ENCODE measurements at regions not wholly inside any gene's neighbourhood (a gene's known extent, or its start where the extent isn't known, plus 50 kb on each side); places are given as distances from the start of the nearest gene placed in this dataset.
"Not testable (repeated sequence)": the region's sequence is repeated elsewhere in the genome, so short reads cannot be mapped to it uniquely, and the experiment has no call there.

DNA sequence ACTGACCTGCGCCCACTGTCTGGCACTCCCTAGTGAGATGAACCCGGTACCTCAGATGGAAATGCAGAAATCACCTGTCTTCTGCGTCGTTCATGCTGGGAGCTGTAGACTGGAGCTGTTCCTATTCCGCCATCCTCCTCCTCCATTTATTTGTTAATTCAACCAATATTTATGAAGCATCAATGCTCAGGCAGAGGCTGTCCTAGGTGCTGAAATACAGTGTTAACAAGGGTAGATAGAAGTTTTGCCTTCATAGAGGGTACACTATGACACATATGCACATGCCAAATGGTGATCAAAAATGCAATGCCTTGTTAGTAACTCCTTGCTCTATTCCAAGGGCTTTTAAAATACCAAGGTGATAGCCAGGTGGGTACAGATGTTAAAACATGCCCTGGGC is 166.0 kb upstream of the CCL2 start:
- in situ Hi-C loops (cut with MboI; ENCODE audit: low sequenced_read_pairs); ATAC-seq (ENCODE audit: low read depth); POLR2A ChIA-PET (ENCODE audit: unreplicated experiment); H3K9me1 ChIP-seq (ENCODE audit: insufficient read depth, low read length); H4K8ac ChIP-seq (ENCODE audit: low read depth in 2 of 2, low read length in 2 of 2); H4K20me1 ChIP-seq (ENCODE audit: insufficient read depth, low read length); H3K4me2 ChIP-seq (ENCODE audit: low read depth, low read length); H3K9ac ChIP-seq (ENCODE audit: low read depth, low read length); H3K27ac ChIP-seq (ENCODE audit: insufficient read depth, low read length); H2BK15ac ChIP-seq (ENCODE audit: low read depth, low read length); H3K56ac ChIP-seq (ENCODE audit: extremely low read depth, insufficient read depth, low read length); H2BK20ac ChIP-seq (ENCODE audit: low read depth, low read length); H3K4ac ChIP-seq (ENCODE audit: low read depth, low read length); H3K4me1 ChIP-seq (ENCODE audit: control insufficient read depth, insufficient read depth, low read length); H3K14ac ChIP-seq (replicated peaks; ENCODE audit: low read depth, low read length); BruUV-seq (replicated peaks); H4K5ac ChIP-seq (ENCODE audit: low read depth, low read length); H3K18ac ChIP-seq (ENCODE audit: low read depth, low read length); H2AK9ac ChIP-seq (replicated peaks; ENCODE audit: low read depth, low read length, poor library complexity); H3K23ac ChIP-seq (ENCODE audit: low read depth, low read length); H3K27me3 ChIP-seq (ENCODE audit: control insufficient read depth, insufficient read depth, low read length); H2BK120ac ChIP-seq (ENCODE audit: low read depth, low read length); DNase-seq; H3K9me3 ChIP-seq (ENCODE audit: control insufficient read depth, insufficient read depth, low read length); H4K91ac ChIP-seq (ENCODE audit: insufficient read depth, low read depth, low read length); H2BK5ac ChIP-seq (ENCODE audit: low read depth, low read length, poor library complexity, severe bottlenecking); H3K36me3 ChIP-seq (ENCODE audit: control insufficient read depth, insufficient read depth, low read length); H3K79me1 ChIP-seq (ENCODE audit: low read depth in 1 of 2, low read length in 2 of 2); H2AK5ac ChIP-seq (ENCODE audit: low read depth, low read length); H2AFZ ChIP-seq (replicated peaks; ENCODE audit: low read length, poor library complexity); H3K4me3 ChIP-seq (ENCODE audit: insufficient read depth, low read depth, low read length); dilution Hi-C loops (cut with HindIII; ENCODE audit: low sequenced_read_pairs, unreplicated experiment); CTCF ChIA-PET: not testable (repeated sequence)
- WGBS, 2 experiments (ENCODE audit: extremely low coverage in 2 of 2, insufficient read length in 1 of 2) = no CpG with 5 or more reads among the region's 5 CpGs
- intact Hi-C loops (cut with micrococcal nuclease) = loop anchor here (10.0 kb wide), 1 partner anchor 76 kb away; no protein-coding TSS in a partner anchor

Data from IMR-90 (cell line).